Neural cell (in vitro differentiated cells): ENCODE measurements at regions not wholly inside any gene's neighbourhood (a gene's known extent, or its start where the extent isn't known, plus 50 kb on each side); places are given as distances from the start of the nearest gene placed in this dataset.

Experiments
- EZH2 ChIP-seq: fragments of 200-600, 300-800 bp; shearing (Covaris generic), sonication (generic); IDR thresholded peaks from 2 replicates; pipeline ENCODE4 v1.6.1; 2014; ENCODE audit warnings: antibody characterized with exemption, low read length, borderline replicate concordance, mild to moderate bottlenecking; ENCODE audit not compliant: insufficient read depth, poor library complexity, severe bottlenecking
- MXI1 ChIP-seq: fragments of 450-650 bp; conservative IDR thresholded peaks from 2 replicates; pipeline ENCODE4 v1.6.1; 2014; ENCODE audit warnings: antibody characterized with exemption, mild to moderate bottlenecking; ENCODE audit not compliant: poor library complexity, severe bottlenecking
- POLR2AphosphoS5 ChIP-seq: IDR thresholded peaks from 2 replicates; pipeline ENCODE4 v1.6.1; 2012
- TF ChIP-seq, protein P1 (sequence below): fragments of 450-650 bp; IDR thresholded peaks from 2 replicates; pipeline ENCODE4 v1.5.1; 2014; ENCODE audit warnings: antibody characterized with exemption, mild to moderate bottlenecking, moderate library complexity; ENCODE audit not compliant: poor library complexity, severe bottlenecking
- TF ChIP-seq, protein P2 (sequence below): IDR thresholded peaks from 2 replicates; pipeline ENCODE4 v1.6.1; 2012; ENCODE audit warnings: borderline replicate concordance

DNA sequence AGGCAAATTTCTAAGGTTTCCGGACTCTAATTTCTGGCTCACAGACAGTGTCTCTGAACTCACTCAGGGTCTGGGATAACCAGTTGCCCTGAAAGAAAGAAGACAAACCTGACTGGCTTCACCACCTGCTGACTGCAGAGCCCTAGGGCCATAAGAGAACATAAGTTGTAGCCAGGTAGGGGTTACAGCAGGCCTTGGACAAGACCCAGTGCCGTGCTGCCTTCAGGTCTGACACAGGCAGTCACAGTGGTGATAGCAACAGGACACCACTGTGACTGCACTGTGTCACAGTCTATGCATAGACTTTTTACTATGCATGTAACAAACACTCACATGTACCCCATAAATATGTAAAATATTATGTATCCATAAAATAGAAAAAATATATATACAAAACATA is 508.5 kb downstream of the PID1 start:
- TF ChIP-seq, protein P1, sequence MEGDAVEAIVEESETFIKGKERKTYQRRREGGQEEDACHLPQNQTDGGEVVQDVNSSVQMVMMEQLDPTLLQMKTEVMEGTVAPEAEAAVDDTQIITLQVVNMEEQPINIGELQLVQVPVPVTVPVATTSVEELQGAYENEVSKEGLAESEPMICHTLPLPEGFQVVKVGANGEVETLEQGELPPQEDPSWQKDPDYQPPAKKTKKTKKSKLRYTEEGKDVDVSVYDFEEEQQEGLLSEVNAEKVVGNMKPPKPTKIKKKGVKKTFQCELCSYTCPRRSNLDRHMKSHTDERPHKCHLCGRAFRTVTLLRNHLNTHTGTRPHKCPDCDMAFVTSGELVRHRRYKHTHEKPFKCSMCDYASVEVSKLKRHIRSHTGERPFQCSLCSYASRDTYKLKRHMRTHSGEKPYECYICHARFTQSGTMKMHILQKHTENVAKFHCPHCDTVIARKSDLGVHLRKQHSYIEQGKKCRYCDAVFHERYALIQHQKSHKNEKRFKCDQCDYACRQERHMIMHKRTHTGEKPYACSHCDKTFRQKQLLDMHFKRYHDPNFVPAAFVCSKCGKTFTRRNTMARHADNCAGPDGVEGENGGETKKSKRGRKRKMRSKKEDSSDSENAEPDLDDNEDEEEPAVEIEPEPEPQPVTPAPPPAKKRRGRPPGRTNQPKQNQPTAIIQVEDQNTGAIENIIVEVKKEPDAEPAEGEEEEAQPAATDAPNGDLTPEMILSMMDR: no peak
- no peak for TF ChIP-seq POLR2AphosphoS5
- TF ChIP-seq EZH2: no peak
- TF ChIP-seq MXI1: no peak
- TF ChIP-seq, protein P2, sequence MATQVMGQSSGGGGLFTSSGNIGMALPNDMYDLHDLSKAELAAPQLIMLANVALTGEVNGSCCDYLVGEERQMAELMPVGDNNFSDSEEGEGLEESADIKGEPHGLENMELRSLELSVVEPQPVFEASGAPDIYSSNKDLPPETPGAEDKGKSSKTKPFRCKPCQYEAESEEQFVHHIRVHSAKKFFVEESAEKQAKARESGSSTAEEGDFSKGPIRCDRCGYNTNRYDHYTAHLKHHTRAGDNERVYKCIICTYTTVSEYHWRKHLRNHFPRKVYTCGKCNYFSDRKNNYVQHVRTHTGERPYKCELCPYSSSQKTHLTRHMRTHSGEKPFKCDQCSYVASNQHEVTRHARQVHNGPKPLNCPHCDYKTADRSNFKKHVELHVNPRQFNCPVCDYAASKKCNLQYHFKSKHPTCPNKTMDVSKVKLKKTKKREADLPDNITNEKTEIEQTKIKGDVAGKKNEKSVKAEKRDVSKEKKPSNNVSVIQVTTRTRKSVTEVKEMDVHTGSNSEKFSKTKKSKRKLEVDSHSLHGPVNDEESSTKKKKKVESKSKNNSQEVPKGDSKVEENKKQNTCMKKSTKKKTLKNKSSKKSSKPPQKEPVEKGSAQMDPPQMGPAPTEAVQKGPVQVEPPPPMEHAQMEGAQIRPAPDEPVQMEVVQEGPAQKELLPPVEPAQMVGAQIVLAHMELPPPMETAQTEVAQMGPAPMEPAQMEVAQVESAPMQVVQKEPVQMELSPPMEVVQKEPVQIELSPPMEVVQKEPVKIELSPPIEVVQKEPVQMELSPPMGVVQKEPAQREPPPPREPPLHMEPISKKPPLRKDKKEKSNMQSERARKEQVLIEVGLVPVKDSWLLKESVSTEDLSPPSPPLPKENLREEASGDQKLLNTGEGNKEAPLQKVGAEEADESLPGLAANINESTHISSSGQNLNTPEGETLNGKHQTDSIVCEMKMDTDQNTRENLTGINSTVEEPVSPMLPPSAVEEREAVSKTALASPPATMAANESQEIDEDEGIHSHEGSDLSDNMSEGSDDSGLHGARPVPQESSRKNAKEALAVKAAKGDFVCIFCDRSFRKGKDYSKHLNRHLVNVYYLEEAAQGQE: no peak
